Common myeloid progenitor, CD34-positive (primary cell): ENCODE measurements at regions not wholly inside any gene's neighbourhood (a gene's known extent, or its start where the extent isn't known, plus 50 kb on each side); places are given as distances from the start of the nearest gene placed in this dataset.
A peak's percentile ranks its signal among the peaks of the same experiment; 100 is the strongest.
"Not testable (repeated sequence)": the region's sequence is repeated elsewhere in the genome, so short reads cannot be mapped to it uniquely, and the experiment has no call there.

Source experiments
- CTCF ChIA-PET: fragments of 350-600 bp; sonication (Branson Sonifier 250); formaldehyde crosslinking; loops from one replicate; lab custom pipeline; 2021; ENCODE audit warnings: antibody characterized with exemption; lab: Charles Lee
- POLR2A ChIA-PET: fragments of 350-600 bp; sonication (Branson Sonifier 250); formaldehyde crosslinking; loops from one replicate; lab custom pipeline; 2021; ENCODE audit warnings: antibody characterized with exemption; lab: Charles Lee
- DNase-seq, 3 donors: peaks; one replicate each; pipeline versions ENCODE4 v3.0.0 to v3.0.0-alpha.2; 2013
- H3K27ac ChIP-seq, 2 experiments: 1 replicate in 1 of 2; 2 replicates in 1 of 2; pipeline ENCODE4 v1.7.0; 2013; ENCODE audit warnings: inconsistent platforms in 2 of 2, low read length in 2 of 2, mild to moderate bottlenecking in 2 of 2, low read depth in 1 of 2, moderate library complexity in 1 of 2; ENCODE audit not compliant: severe bottlenecking in 2 of 2, insufficient read depth in 1 of 2, poor library complexity in 1 of 2
- H3K27me3 ChIP-seq, 5 experiments: replicated peaks in 2 of 5; 1 replicate in 3 of 5; 2 replicates in 2 of 5; pipeline versions ENCODE4 v1.6.1 to v1.7.0; 2013; ENCODE audit warnings: low read length in 4 of 5, mild to moderate bottlenecking in 2 of 5, moderate library complexity in 2 of 5, inconsistent platforms in 1 of 5; ENCODE audit not compliant: insufficient read depth in 5 of 5, control insufficient read depth in 4 of 5
- H3K36me3 ChIP-seq, 4 experiments: 1 replicate in 2 of 4; 2 replicates in 2 of 4; pipeline versions ENCODE4 v1.6.1 to v1.7.0; 2013; ENCODE audit warnings: low read length in 3 of 4, control low read depth in 1 of 4, mild to moderate bottlenecking in 1 of 4; ENCODE audit not compliant: control insufficient read depth in 4 of 4, insufficient read depth in 4 of 4
- H3K4me1 ChIP-seq, 4 experiments: 1 replicate in 3 of 4; 2 replicates in 1 of 4; pipeline versions ENCODE4 v1.6.1 to v1.7.1; 2013; ENCODE audit warnings: low read length in 3 of 4, mild to moderate bottlenecking in 3 of 4, control low read depth in 1 of 4, inconsistent platforms in 1 of 4, moderate library complexity in 1 of 4; ENCODE audit not compliant: control insufficient read depth in 4 of 4, insufficient read depth in 4 of 4; ENCODE audit errors: control extremely low read depth in 1 of 4
- H3K4me3 ChIP-seq, 7 experiments: 1 replicate in 4 of 7; 2 replicates in 3 of 7; pipeline versions ENCODE4 v1.5.1 to v1.7.0; 2013; ENCODE audit warnings: mild to moderate bottlenecking in 7 of 7, low read length in 6 of 7, moderate library complexity in 6 of 7, inconsistent platforms in 2 of 7, low read depth in 2 of 7, control low read depth in 1 of 7; ENCODE audit not compliant: insufficient read depth in 4 of 7, control insufficient read depth in 1 of 7; ENCODE audit errors: extremely low read depth in 1 of 7
- H3K9me3 ChIP-seq, 5 experiments: 1 replicate in 4 of 5; 2 replicates in 1 of 5; pipeline versions ENCODE4 v1.6.1 to v1.7.1; 2013; ENCODE audit warnings: low read length in 4 of 5, mild to moderate bottlenecking in 2 of 5, inconsistent platforms in 1 of 5, low read depth in 1 of 5, moderate library complexity in 1 of 5; ENCODE audit not compliant: control insufficient read depth in 4 of 5, insufficient read depth in 2 of 5; ENCODE audit errors: control extremely low read depth in 1 of 5
- WGBS: methylation state at CpG from one replicate; pipeline ENCODE4 v1.1.5; 2013; ENCODE audit not compliant: insufficient coverage; 5-methylcytosine and 5-hydroxymethylcytosine counted together

DNA sequence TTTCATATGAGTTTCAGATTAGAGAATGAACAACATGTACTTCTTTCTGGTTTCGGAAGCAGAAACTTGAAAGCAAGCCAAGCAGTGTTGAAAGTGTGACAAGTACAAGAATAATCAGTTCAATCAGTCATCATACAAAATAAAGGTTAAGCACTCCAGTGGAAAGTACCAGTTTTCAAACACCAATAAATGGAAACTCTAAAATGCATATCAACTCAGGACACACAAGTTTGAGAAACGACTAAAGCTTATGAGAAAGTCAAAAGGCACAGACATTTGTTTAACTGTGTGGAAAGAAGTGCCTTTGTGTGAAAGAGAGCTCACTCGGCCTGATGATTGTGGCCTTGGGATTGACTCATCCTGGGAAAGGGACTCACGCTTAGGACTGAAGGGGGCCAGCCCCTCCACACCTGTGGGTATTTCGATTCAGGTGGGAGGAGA, 60.6 kb upstream of the AKR1C1 start:
- DNase-seq, result peak in 2 of 3 donors; percentile 12 to 34
- CTCF ChIA-PET, result no interaction called here
- H3K9me3 ChIP-seq, result peaks cover 0 to 1% (median 0%) of the 10 kb centered on the region in 5 experiments
- H3K27ac ChIP-seq, result no peak overlapping the region
- no peak overlapping the region for H3K4me3 ChIP-seq
- H3K36me3 ChIP-seq, result no peaks in the 10 kb centered on the region
- no peaks in the 10 kb centered on the region for H3K4me1 ChIP-seq
- H3K27me3 ChIP-seq, result no peaks in the 10 kb centered on the region
- WGBS, result 75% methylated on average over 3 of the region's 5 CpGs
- POLR2A ChIA-PET, result no interaction called here

DNA sequence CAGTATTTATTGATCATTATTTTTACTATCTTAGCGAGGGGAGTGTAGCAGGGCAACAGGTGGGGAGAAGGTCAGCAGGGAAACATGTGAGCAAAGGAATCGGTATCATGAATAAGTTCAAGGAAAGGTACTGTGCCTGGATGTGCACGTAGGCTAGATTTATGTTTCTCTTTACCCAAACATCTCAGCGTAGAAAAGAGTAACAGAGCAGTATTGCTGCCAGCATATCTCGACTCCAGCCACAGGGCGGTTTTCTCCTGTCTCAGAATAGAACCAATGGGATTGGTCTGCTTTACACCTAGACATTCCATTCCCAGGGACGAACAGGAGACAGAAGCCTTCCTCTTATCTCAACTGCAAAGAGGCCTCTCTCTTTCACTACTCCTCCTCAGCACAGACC, 60.1 kb upstream of the AKR1C1 start:
- CTCF ChIA-PET, POLR2A ChIA-PET, H3K4me1 ChIP-seq, H3K27me3 ChIP-seq, H3K36me3 ChIP-seq, H3K4me3 ChIP-seq, H3K27ac ChIP-seq, DNase-seq, H3K9me3 ChIP-seq: not testable (repeated sequence)
- 92% methylated on average over 7 of the region's 7 CpGs for WGBS

DNA sequence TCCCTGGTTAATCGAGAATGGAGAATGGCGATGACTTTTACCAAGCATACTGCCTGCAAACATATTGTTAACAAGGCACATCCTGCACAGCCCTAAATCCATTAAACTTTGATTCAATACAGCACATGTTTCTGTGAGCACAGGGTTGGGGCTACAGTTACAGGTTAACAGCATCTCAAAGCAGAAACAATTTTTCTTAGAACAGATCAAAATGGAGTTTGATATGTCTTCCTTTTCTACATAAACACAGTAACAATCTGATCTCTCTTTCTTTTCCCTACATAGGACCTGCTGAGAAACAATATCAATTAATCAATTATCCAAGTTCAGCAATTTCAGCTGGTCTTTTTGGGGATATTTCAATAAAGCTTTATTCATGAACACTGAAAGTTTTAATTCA, 59.5 kb upstream of the AKR1C1 start:
- POLR2A ChIA-PET, DNase-seq, H3K9me3 ChIP-seq: not testable (repeated sequence)

DNA sequence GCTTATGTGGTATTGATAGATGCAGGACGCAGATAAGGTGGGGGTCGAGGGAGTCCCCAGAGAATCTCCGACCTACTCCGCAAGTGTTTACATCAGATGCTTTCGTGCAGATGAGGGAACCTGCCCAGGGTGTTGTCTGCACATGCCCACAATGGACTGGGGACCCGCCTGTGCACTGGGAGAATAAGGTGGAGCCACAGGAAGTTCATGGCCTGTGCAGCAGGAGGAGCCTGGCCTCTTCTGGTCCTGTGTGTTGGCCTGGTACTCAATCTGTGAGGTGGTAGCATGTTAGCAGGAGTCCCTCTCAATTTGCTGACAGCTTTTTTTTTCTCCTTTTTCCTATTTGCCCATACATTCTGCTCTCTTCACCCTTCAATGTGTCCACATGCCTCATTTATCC, 54.1 kb upstream of the AKR1C1 start:
- H3K4me3 ChIP-seq, result no peak overlapping the region
- WGBS, result 100% methylated on average over 6 of the region's 6 CpGs
- CTCF ChIA-PET, result no interaction called here
- peaks cover 0 to 4% (median 0%) of the 10 kb centered on the region in 5 experiments for H3K9me3 ChIP-seq
- H3K4me1 ChIP-seq, result no peaks in the 10 kb centered on the region
- no peak for DNase-seq
- POLR2A ChIA-PET, result no interaction called here
- no peaks in the 10 kb centered on the region for H3K27me3 ChIP-seq
- H3K36me3 ChIP-seq, result peaks cover 0 to 8% (median 3%) of the 10 kb centered on the region in 4 experiments
- no peak overlapping the region for H3K27ac ChIP-seq

More for the DNA sequence above, 59.5 kb upstream of the AKR1C1 start:
- H3K27me3 ChIP-seq, H3K36me3 ChIP-seq, CTCF ChIA-PET, H3K27ac ChIP-seq, H3K4me1 ChIP-seq, H3K4me3 ChIP-seq: not testable (repeated sequence)
- no CpG with 5 or more reads among the region's 2 CpGs for WGBS
